Fibroblast of lung (primary cell): ENCODE measurements at regions not wholly inside any gene's neighbourhood (a gene's known extent, or its start where the extent isn't known, plus 50 kb on each side); places are given as distances from the start of the nearest gene placed in this dataset.

ENCODE experiments used
- DNase-seq, 2 donors: peaks; one replicate each; pipeline versions ENCODE4 v3.0.0 to v3.0.0-alpha.2; 2010; ENCODE audit warnings: low read depth in 2 of 2
- H2AFZ ChIP-seq: 2 replicates; pipeline ENCODE4 v1.5.1; 2012; ENCODE audit warnings: low read length, control low read depth, inconsistent platforms
- H3K27ac ChIP-seq: 2 replicates; pipeline ENCODE4 v1.5.1; 2011; ENCODE audit warnings: low read length, control low read depth; ENCODE audit not compliant: insufficient read depth
- H3K27me3 ChIP-seq: 2 replicates; pipeline ENCODE4 v1.5.1; 2011; ENCODE audit warnings: mild to moderate bottlenecking, low read length; ENCODE audit not compliant: control insufficient read depth, insufficient read depth
- H3K36me3 ChIP-seq: 2 replicates; pipeline ENCODE4 v1.5.1; 2011; ENCODE audit warnings: low read length; ENCODE audit not compliant: control insufficient read depth, insufficient read depth
- H3K4me1 ChIP-seq: 2 replicates; pipeline ENCODE4 v1.5.1; 2011; ENCODE audit warnings: low read length; ENCODE audit not compliant: control insufficient read depth, insufficient read depth; ENCODE audit errors: extremely low read depth
- H3K4me2 ChIP-seq: 2 replicates; pipeline ENCODE4 v1.5.1; 2011; ENCODE audit warnings: low read length, control low read depth; ENCODE audit not compliant: insufficient read depth; ENCODE audit errors: extremely low read depth
- H3K4me3 ChIP-seq, 4 experiments: fragments of 200-600 bp in 1 of 4; sonication (generic) in 1 of 4; replicated peaks in 1 of 4; 2 replicates each; pipeline ENCODE4 v1.5.1; 2011 to 2016; ENCODE audit warnings: low read length in 4 of 4, low read depth in 3 of 4, mild to moderate bottlenecking in 3 of 4, control low read depth in 2 of 4, inconsistent platforms in 1 of 4, mixed read lengths in 1 of 4; ENCODE audit not compliant: insufficient read depth in 1 of 4; ENCODE audit errors: control extremely low read depth in 1 of 4
- H3K79me2 ChIP-seq: 2 replicates; pipeline ENCODE4 v1.5.1; 2012; ENCODE audit warnings: mild to moderate bottlenecking, low read length, inconsistent platforms; ENCODE audit not compliant: control insufficient read depth, insufficient read depth
- H3K9ac ChIP-seq: 2 replicates; pipeline ENCODE4 v1.5.1; 2011; ENCODE audit warnings: mild to moderate bottlenecking, low read length, control low read depth; ENCODE audit not compliant: insufficient read depth
- H3K9me3 ChIP-seq: 2 replicates; pipeline ENCODE4 v1.5.1; 2012; ENCODE audit warnings: low read depth, low read length; ENCODE audit not compliant: control insufficient read depth, insufficient read depth
- H4K20me1 ChIP-seq: 2 replicates; pipeline ENCODE4 v1.5.1; 2011; ENCODE audit warnings: low read length; ENCODE audit not compliant: control insufficient read depth, insufficient read depth; ENCODE audit errors: extremely low read depth
- CTCF ChIP-seq, 2 donors: IDR thresholded peaks in 1 of 2; conservative IDR thresholded peaks in 1 of 2; 1 replicate in 1 of 2; 2 replicates in 1 of 2; pipeline ENCODE4 v1.5.1; 2011 to 2012; ENCODE audit warnings: low read length in 2 of 2, control low read depth in 1 of 2, inconsistent platforms in 1 of 2, low read depth in 1 of 2, mild to moderate bottlenecking in 1 of 2
- EZH2 ChIP-seq: IDR thresholded peaks from 2 replicates; pipeline ENCODE4 v1.5.1; 2012; ENCODE audit warnings: low read length, control low read depth, mild to moderate bottlenecking; ENCODE audit errors: missing control alignments

GRCh38 chr9:75541734-75542133 is 348.7 kb upstream of the PCSK5 start:
- no peaks in the 10 kb centered on the region for H4K20me1 ChIP-seq
- no peak overlapping the region for H3K4me3 ChIP-seq
- H3K27ac ChIP-seq: no peak overlapping the region
- H3K4me2 ChIP-seq: no peak overlapping the region
- no peaks in the 10 kb centered on the region for H3K36me3 ChIP-seq
- H3K9me3 ChIP-seq: no peaks in the 10 kb centered on the region
- H3K79me2 ChIP-seq: no peaks in the 10 kb centered on the region
- H3K4me1 ChIP-seq: no peaks in the 10 kb centered on the region
- DNase-seq: no peak
- no peak overlapping the region for H2AFZ ChIP-seq
- H3K27me3 ChIP-seq: no peaks in the 10 kb centered on the region
- no peak overlapping the region for H3K9ac ChIP-seq
- TF ChIP-seq CTCF (conservative IDR thresholded peaks at IDR 0.05 in 1 of 2, IDR thresholded peaks at IDR 0.05 in 1 of 2; ENCODE audit: low read depth in 1 of 2, low read length in 2 of 2) (no peak), EZH2 (no peak)

GRCh38 chr9:75544815-75545214 is 345.7 kb upstream of the PCSK5 start:
- Histone ChIP-seq H3K27ac (no peak overlapping the region), H3K4me1 (no peaks in the 10 kb centered on the region), H4K20me1 (no peaks in the 10 kb centered on the region), H3K36me3 (no peaks in the 10 kb centered on the region), H2AFZ (no peak overlapping the region), H3K4me3 (no peak overlapping the region), H3K4me2 (no peak overlapping the region), H3K79me2 (no peaks in the 10 kb centered on the region), H3K27me3 (no peaks in the 10 kb centered on the region), H3K9ac (no peak overlapping the region), H3K9me3 (no peaks in the 10 kb centered on the region)
- no peak for DNase-seq
- TF ChIP-seq CTCF (conservative IDR thresholded peaks at IDR 0.05 in 1 of 2, IDR thresholded peaks at IDR 0.05 in 1 of 2; ENCODE audit: low read depth in 1 of 2, low read length in 2 of 2) (no peak), EZH2 (no peak)

GRCh38 chr9:75545287-75545686 is 345.2 kb upstream of the PCSK5 start:
- DNase-seq: no peak
- TF ChIP-seq EZH2: no peak
- TF ChIP-seq CTCF (conservative IDR thresholded peaks at IDR 0.05 in 1 of 2, IDR thresholded peaks at IDR 0.05 in 1 of 2; ENCODE audit: low read depth in 1 of 2, low read length in 2 of 2): no peak
- Histone ChIP-seq H3K4me1 (no peaks in the 10 kb centered on the region), H4K20me1 (no peaks in the 10 kb centered on the region), H3K79me2 (no peaks in the 10 kb centered on the region), H2AFZ (no peak overlapping the region), H3K4me3 (no peak overlapping the region), H3K9ac (no peak overlapping the region), H3K9me3 (no peaks in the 10 kb centered on the region), H3K27ac (no peak overlapping the region), H3K36me3 (no peaks in the 10 kb centered on the region), H3K4me2 (no peak overlapping the region), H3K27me3 (no peaks in the 10 kb centered on the region)
